HG02852 (cell line): ENCODE measurements at regions not wholly inside any gene's neighbourhood (a gene's known extent, or its start where the extent isn't known, plus 50 kb on each side); places are given as distances from the start of the nearest gene placed in this dataset.
"Not testable (repeated sequence)": the region's sequence is repeated elsewhere in the genome, so short reads cannot be mapped to it uniquely, and the experiment has no call there.

ENCODE experiments used
- ATAC-seq: cut with Tn5 transposase; IDR thresholded peaks from one replicate; pipeline ENCODE4 v1.9.1; 2021; ENCODE audit warnings: mild to moderate bottlenecking, moderate library complexity; ENCODE audit not compliant: unreplicated experiment

- ATAC-seq, result not testable (repeated sequence)
Observed at GRCh38 chr2:163132207-163132606, 293.6 kb upstream of the KCNH7 start.

DNA sequence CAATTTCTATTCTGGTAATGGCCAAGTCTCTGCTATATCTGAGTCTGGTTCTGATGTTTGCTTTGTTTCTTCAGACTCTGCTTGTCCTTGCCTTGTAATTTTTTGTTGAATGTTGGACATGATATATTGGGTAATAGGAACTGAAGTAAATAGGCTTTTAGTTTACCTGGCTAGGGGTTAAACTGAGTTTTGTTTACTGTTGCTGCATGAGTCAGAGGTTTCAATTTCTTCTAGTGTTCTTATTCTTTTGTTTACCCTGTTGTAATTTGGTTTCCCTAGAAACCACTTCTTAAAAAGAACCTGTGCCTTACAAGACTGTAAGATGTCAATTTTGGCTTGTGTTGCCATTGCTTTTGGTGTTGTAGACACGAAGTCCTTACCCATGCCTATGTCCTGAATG is 285.0 kb upstream of the KCNH7 start:
- ATAC-seq, result no peak

- ATAC-seq, result no peak
Observed at GRCh38 chr2:163122257-163122656, 283.7 kb upstream of the KCNH7 start.

GRCh38 chr2:163121483-163121882 is 282.9 kb upstream of the KCNH7 start:
- no peak for ATAC-seq

DNA sequence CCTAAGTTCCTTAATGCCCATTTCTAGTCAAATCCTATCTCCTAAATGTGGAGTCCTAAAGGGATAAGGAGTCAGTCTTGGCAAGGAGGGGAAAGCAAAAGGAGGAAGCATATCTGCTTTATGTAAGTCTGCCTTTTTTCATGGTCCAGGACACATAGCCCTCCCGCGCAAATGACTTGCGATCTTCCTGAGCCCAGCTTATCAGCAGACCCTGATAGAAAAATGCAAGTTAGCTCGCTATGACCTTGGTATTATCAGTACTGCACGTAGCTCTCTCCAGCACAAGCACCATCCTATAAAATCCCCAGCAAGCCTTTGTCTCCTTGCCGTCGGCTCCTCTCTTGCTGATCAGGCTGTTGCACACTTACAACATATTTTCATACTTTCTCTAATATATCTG is 281.4 kb upstream of the KCNH7 start:
- no peak for ATAC-seq

GRCh38 chr2:163086940-163087339 is 248.4 kb upstream of the KCNH7 start:
- no peak for ATAC-seq

DNA sequence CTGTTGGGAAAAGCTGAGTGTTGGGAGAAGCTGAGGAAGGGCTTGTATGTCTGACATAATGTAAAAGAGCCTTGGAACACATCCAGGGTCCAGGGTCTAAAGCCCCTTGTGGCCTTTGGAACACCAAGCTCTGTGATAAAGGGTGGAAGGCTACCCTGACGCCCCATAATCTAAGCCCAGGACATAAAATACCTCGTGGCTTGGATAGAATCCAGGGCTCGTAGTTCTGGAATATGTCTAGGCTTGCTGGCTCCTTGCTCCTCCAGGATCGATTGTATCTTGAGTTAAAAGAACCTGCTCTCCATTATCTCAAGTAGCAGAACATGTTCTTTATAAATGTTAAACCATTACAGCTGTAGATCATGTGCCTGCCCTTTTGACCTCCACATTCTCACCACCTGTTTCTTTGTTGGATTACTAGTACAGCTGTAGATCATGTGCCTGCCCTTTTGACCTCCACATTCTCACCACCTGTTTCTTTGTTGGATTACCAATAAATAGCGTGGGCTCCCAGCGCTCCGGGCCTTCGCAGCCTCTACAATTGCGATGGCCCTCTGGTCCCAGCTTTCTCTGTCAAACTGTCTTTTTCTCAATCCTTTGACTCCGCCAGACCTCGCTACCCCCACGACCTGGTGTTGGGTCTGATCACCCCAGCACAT is 246.9 kb upstream of the KCNH7 start:
- ATAC-seq, result not testable (repeated sequence)

DNA sequence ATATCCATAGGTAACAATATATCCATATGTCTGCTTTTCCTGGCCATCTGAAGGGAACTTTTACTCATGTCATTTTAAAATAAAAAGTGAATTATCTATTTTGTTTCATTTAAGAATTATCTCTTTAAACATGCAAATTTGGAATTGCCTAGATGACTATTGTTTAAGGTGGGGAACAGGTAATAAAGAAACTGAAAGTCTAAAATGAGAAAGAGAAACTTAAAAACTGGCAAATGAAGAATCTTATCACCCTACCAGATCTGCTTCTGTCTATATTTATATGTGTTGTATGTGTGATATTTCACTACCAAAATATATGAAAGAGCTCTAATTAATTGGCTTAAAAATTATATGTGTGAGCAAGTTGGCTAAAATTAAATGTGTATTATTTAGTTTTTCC is 243.2 kb upstream of the KCNH7 start:
- no peak for ATAC-seq

DNA sequence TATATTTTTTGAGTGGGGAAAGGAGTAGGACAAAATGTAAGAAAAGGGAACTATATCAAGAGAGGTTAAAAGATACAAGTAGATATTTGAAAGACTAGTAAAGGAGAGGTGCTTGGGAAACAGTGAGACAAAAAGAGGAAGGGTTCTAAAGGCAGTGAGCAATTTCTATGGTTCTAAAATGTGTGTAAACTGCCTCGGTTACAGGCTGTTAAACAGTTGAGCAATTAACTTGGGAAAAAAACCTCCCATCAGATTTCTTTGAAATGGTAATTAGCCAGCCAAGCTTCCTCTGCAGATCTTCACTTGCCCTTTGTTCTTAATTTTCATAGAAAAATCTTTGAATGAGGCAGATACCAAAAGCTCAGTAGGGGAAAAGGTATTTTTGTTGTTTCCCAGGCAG is 238.7 kb upstream of the KCNH7 start:
- no peak for ATAC-seq

GRCh38 chr2:163066085-163066484 is 227.5 kb upstream of the KCNH7 start:
- no peak for ATAC-seq

DNA sequence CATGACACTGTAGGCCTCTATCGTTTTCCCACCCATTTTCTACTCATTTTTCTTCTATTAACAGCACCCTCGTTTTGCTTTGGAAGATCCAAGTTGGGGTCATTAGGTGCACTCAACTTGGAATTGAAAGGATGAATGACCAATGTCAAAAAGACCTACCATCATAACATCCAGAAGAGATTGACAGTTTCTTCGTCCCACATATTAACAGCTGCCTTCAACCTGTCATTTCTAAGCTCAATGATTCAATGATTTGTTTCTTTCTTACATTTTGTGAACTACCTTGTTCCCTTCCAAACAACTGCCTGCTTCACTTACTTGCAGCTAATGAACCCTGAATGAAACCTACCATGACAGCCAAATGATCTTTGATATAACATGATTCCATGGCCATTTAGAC is 224.0 kb upstream of the KCNH7 start:
- ATAC-seq, result no peak

DNA sequence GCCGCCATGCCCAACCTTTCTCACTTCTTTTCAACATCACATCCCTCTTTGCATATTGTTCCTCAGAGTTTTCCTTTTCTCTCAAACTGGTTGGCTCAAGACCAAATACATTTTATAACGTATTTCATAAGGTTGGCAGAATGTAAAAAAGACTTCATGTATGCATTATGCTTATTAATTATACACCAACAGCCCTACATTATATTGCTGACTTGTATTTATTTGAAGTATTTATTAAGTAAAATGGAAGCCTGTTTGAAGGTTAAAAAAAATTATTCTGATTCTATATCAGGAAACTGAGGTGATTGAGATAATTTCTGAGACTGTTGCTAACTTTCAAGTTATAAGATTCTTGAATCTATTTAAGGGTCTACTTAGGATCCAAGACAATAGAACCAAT is 208.0 kb upstream of the KCNH7 start:
- ATAC-seq, result no peak

DNA sequence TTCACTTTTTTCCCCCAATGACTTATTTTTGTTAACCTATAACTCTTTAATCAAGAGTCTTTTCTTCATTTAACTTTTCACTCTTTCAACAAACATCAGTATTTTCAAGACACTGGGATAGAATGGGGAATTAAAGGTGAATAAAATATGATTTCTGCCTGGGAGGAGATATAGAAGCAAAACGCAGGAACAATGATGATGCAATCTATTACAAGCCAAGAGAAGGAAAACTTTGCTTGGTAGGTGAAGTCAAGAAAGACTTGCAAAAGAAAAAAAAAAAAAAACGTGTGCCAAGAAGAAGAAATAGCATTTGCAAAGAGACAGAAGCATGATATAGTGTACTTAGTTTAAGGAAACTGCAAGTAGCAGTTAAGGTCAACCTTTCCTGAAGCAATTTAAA is 207.3 kb upstream of the KCNH7 start:
- ATAC-seq, result no peak

- no peak for ATAC-seq
Observed at GRCh38 chr2:163044114-163044513, 205.5 kb upstream of the KCNH7 start.

- no peak for ATAC-seq
Observed at GRCh38 chr2:163043201-163043600, 204.6 kb upstream of the KCNH7 start.

DNA sequence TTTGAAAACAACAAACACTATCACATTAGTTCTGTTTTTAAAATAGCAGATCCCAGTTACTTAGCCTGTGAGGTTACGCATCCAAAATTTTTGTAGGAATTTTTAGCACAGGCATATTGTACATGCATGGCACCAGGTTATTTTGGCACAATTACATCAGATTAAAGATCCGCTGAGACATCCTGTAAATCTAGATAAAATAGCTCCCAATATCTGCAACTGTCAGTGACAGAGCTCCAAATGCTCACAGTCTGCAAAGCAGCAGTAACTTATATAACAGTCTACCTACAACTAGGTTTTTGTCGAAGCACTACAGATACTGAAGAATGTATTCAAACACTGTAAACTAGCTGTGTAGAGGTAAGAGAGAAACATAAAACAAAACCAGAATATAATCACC is 200.7 kb upstream of the KCNH7 start:
- no peak for ATAC-seq

- no peak for ATAC-seq
Observed at GRCh38 chr2:163028807-163029206, 190.2 kb upstream of the KCNH7 start.

GRCh38 chr2:163026136-163026775 is 187.7 kb upstream of the KCNH7 start:
- not testable (repeated sequence) for ATAC-seq

GRCh38 chr2:163016882-163017281 is 178.3 kb upstream of the KCNH7 start:
- ATAC-seq, result not testable (repeated sequence)

DNA sequence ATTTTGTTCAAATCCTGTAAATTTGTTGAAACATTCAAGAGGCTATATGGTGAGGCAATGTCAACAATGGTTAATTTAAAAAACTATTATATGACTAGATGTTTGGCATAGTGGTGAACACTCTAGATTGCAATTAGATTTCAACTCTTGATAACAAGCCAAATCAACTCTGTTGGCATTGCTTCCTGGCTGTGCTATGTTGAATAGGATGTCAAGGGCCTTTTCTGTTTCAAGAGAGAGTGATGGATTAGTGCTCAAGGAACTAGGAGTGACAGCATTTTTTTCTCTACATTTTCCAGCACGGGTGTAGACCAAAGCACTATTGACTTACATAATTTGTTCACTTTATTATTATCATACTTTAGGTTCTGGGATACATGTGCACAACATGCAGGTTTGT is 172.4 kb upstream of the KCNH7 start:
- no peak for ATAC-seq

DNA sequence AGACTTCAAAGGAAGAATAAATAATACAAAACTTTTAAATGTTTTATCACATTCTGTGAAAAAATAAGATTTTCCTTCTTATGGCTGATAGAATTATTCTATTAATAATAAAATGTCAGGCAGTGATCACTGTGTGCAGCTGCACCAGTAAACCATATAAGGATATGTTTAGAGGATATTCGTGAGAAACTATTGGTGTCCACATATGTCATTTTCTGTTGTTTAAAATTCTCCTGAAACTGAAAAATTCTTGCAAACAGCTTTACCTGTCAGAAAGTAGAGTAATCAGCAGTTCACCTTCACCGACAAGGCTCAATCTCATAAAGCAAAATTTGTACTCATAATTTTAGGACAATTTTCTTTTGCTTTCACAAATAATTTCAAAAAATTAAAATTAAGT is 170.1 kb upstream of the KCNH7 start:
- no peak for ATAC-seq

- ATAC-seq, result no peak
Observed at GRCh38 chr2:162994718-162995117, 156.2 kb upstream of the KCNH7 start.

DNA sequence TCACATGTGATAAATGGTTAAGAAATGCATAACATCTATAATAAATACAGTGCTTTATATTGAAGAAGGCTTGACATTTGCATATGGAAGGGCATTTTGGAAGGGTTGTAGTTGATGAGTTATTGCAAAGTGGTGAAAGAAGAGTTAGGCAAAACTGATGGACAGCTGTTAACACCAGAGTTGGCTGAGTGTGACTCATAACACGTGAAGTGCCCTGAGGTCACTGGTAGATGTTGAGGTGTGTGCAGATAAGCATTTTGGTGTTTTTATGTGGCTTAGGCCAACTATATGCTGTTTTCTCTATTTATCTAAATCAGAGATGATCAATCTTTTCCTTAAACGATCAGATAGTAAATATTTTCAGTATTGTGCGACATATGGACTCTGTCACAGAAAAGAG is 154.3 kb upstream of the KCNH7 start:
- ATAC-seq, result no peak
